GM12878 (cell line): ENCODE measurements at regions not wholly inside any gene's neighbourhood (a gene's known extent, or its start where the extent isn't known, plus 50 kb on each side); places are given as distances from the start of the nearest gene placed in this dataset.

Source experiments
- ATAC-seq: fragments of 200-7000 bp; cut with Tn5 transposase; 3 replicates; pipeline ENCODE4 v1.9.1; 2020; ENCODE audit warnings: mild to moderate bottlenecking, moderate library complexity
- BruUV-seq: library from RNA; stranded (reverse); fragments of 400-500 nt; replicated peaks from 2 replicates; lab custom pipeline; 2021; lab: Mats Ljungman, UMichigan
- CTCF ChIA-PET: fragments of 300-600 bp; sonication (Branson Sonifier 250); formaldehyde crosslinking; extraction: SDS; loops from one replicate; lab custom pipeline; 2021; ENCODE audit warnings: inconsistent platforms; lab: Yijun Ruan, JAX
- POLR2A ChIA-PET: fragments of 350-600 bp; formaldehyde crosslinking; extraction: SDS; loops from one replicate; lab custom pipeline; 2021; ENCODE audit warnings: inconsistent platforms; lab: Charles Lee
- RAD21 ChIA-PET: fragments of 300-600 bp; sonication (Branson Sonifier 250); formaldehyde crosslinking; loops from one replicate; lab custom pipeline; 2023; ENCODE audit warnings: antibody characterized with exemption; ENCODE audit not compliant: unreplicated experiment; lab: Charles Lee
- SMC1A ChIA-PET: fragments of 300-600 bp; sonication (Branson Sonifier 250); formaldehyde crosslinking; loops from one replicate; lab custom pipeline; 2023; ENCODE audit not compliant: unreplicated experiment, uncharacterized antibody; lab: Charles Lee
- DNase-seq: peaks from one replicate; pipeline ENCODE4 v3.0.0-alpha.2; 2011; ENCODE audit warnings: low read depth, low spot score
- FAIRE-seq: peaks from 3 replicates; lab custom pipeline; 2011; peaks lifted over from hg19 to GRCh38; lab: Jason Lieb, UNC
- H2AFZ ChIP-seq: 2 replicates; pipeline ENCODE4 v1.6.0; 2011; ENCODE audit warnings: low read depth, low read length, control low read depth; ENCODE audit not compliant: control insufficient read depth
- H3K27ac ChIP-seq: 2 replicates; pipeline ENCODE4 v1.5.1; 2011; ENCODE audit warnings: control low read depth; ENCODE audit not compliant: control insufficient read depth, insufficient read depth
- H3K27me3 ChIP-seq, 2 experiments: replicated peaks in 1 of 2; 2 replicates each; pipeline versions ENCODE4 v1.6.0 to v1.6.1; 2011; ENCODE audit warnings: low read length in 1 of 2; ENCODE audit not compliant: control insufficient read depth in 2 of 2, insufficient read depth in 2 of 2
- H3K36me3 ChIP-seq, 2 experiments: 2 replicates each; pipeline ENCODE4 v1.5.1; 2011; ENCODE audit warnings: low read length in 1 of 2; ENCODE audit not compliant: control insufficient read depth in 2 of 2, insufficient read depth in 2 of 2
- H3K4me1 ChIP-seq: 2 replicates; pipeline ENCODE4 v1.6.1; 2011; ENCODE audit warnings: mild to moderate bottlenecking, low read length, moderate library complexity, mixed read lengths; ENCODE audit not compliant: control insufficient read depth, insufficient read depth
- H3K4me2 ChIP-seq: 2 replicates; pipeline ENCODE4 v1.6.0; 2011; ENCODE audit warnings: control low read depth; ENCODE audit not compliant: control insufficient read depth, insufficient read depth
- H3K4me3 ChIP-seq: fragments of 200-600 bp; sonication (generic); 2 replicates; pipeline ENCODE4 v1.5.1; 2016
- H3K79me2 ChIP-seq: 2 replicates; pipeline ENCODE4 v1.6.0; 2011; ENCODE audit warnings: low read length; ENCODE audit not compliant: control insufficient read depth, insufficient read depth
- H3K9ac ChIP-seq: 2 replicates; pipeline ENCODE4 v1.8.0; 2011; ENCODE audit warnings: low read length, control low read depth, mixed read lengths; ENCODE audit not compliant: control insufficient read depth, insufficient read depth
- H3K9me3 ChIP-seq: replicated peaks from 3 replicates; pipeline ENCODE4 v1.5.1; 2011; ENCODE audit warnings: mild to moderate bottlenecking, low read length; ENCODE audit not compliant: control insufficient read depth, insufficient read depth
- H4K20me1 ChIP-seq: 2 replicates; pipeline ENCODE4 v1.6.0; 2011; ENCODE audit not compliant: control insufficient read depth, insufficient read depth
- ASH2L ChIP-seq: fragments of 300-600, 200-600 bp; sonication (generic); IDR thresholded peaks from 2 replicates; pipeline ENCODE4 v1.6.1; 2017; ENCODE audit warnings: low read depth, mild to moderate bottlenecking, borderline replicate concordance
- BCL11A ChIP-seq: IDR thresholded peaks from 2 replicates; pipeline ENCODE4 v1.6.1; 2011; ENCODE audit warnings: low read depth, low read length
- FOS ChIP-seq: IDR thresholded peaks from 3 replicates; pipeline ENCODE4 v1.6.1; 2011; ENCODE audit warnings: borderline replicate concordance; ENCODE audit not compliant: insufficient read length; ENCODE audit errors: extremely low read depth
- FOXK2 ChIP-seq: fragments of 450-650 bp; IDR thresholded peaks from 2 replicates; pipeline ENCODE4 v1.6.1; 2017; ENCODE audit warnings: mild to moderate bottlenecking, moderate library complexity
- FOXM1 ChIP-seq: IDR thresholded peaks from 2 replicates; pipeline ENCODE4 v1.6.1; 2012; ENCODE audit warnings: low read depth, mild to moderate bottlenecking, inconsistent platforms, low read length, moderate library complexity
- GATAD2B ChIP-seq: fragments of 450-650 bp; conservative IDR thresholded peaks from 2 replicates; pipeline ENCODE4 v1.6.1; 2017; ENCODE audit warnings: low read depth, mild to moderate bottlenecking, moderate library complexity
- HDAC2 ChIP-seq: fragments of 200-600 bp; sonication (generic); IDR thresholded peaks from 2 replicates; pipeline ENCODE4 v1.6.1; 2017
- KLF5 ChIP-seq: fragments of 450-650 bp; IDR thresholded peaks from 2 replicates; pipeline ENCODE4 v1.6.1; 2014; ENCODE audit warnings: mild to moderate bottlenecking; ENCODE audit not compliant: partially characterized antibody
- MEF2A ChIP-seq: IDR thresholded peaks from 2 replicates; pipeline ENCODE4 v1.6.1; 2011; ENCODE audit warnings: low read depth, mild to moderate bottlenecking, low read length, moderate library complexity; ENCODE audit not compliant: insufficient read depth
- NFXL1 ChIP-seq: fragments of 450-650 bp; IDR thresholded peaks from 2 replicates; pipeline ENCODE4 v1.6.1; 2017; ENCODE audit warnings: antibody characterized with exemption, mild to moderate bottlenecking, borderline replicate concordance
- NR2C2 ChIP-seq: IDR thresholded peaks from 2 replicates; pipeline ENCODE4 v1.6.1; 2011; ENCODE audit warnings: borderline replicate concordance, low read depth; ENCODE audit not compliant: control insufficient read depth, insufficient read length
- SMAD5 ChIP-seq: IDR thresholded peaks from 2 replicates; pipeline ENCODE4 v1.6.1; 2016; ENCODE audit warnings: antibody characterized with exemption, low read depth
- SP1 ChIP-seq: IDR thresholded peaks from one replicate; pipeline ENCODE4 v1.6.1; 2011; ENCODE audit warnings: low read depth, low read length
- YY1 ChIP-seq: IDR thresholded peaks from 2 replicates; pipeline ENCODE4 v1.6.1; 2011; ENCODE audit warnings: low read depth, mild to moderate bottlenecking, low read length
- ZBED1 ChIP-seq: IDR thresholded peaks from 2 replicates; pipeline ENCODE4 v1.6.1; 2016; ENCODE audit warnings: borderline replicate concordance
- WGBS: methylation state at CpG from one replicate; pipeline ENCODE4 v1.1.6; 2016; ENCODE audit warnings: low lambda C conversion rate; ENCODE audit not compliant: insufficient replicate concordance, insufficient coverage; ENCODE audit errors: missing lambda C conversion rate; 5-methylcytosine and 5-hydroxymethylcytosine counted together
- in situ Hi-C: fragments of 300-500 bp; cut with MboI; formaldehyde crosslinking; loops from 9 replicates; pipeline ENCODE4 v1.14.3; 2018; ENCODE audit warnings: mixed read lengths
- intact Hi-C: fragments of 100-400 bp; cut with micrococcal nuclease; formaldehyde crosslinking; loops from one replicate; pipeline ENCODE4 v1.14.2; 2022; ENCODE audit not compliant: unreplicated experiment
- TF ChIP-seq, protein P1 (sequence below), 3 experiments: IDR thresholded peaks in 2 of 3; conservative IDR thresholded peaks in 1 of 3; 2 replicates each; pipeline ENCODE4 v1.5.1; 2011; ENCODE audit warnings: low read depth in 3 of 3, low read length in 3 of 3, mild to moderate bottlenecking in 3 of 3, control low read depth in 2 of 3, moderate library complexity in 2 of 3, inconsistent platforms in 1 of 3, mixed read lengths in 1 of 3; ENCODE audit not compliant: control insufficient read depth in 2 of 3, insufficient read depth in 1 of 3; ENCODE audit errors: extremely low read depth in 1 of 3
- TF ChIP-seq, protein P2 (sequence below): fragments of 450-650 bp; IDR thresholded peaks from 2 replicates; pipeline ENCODE4 v1.6.1; 2016; ENCODE audit warnings: mild to moderate bottlenecking
- TF ChIP-seq, protein P3 (sequence below): IDR thresholded peaks from 2 replicates; pipeline ENCODE4 v1.6.1; 2011; ENCODE audit warnings: borderline replicate concordance, low read depth, mild to moderate bottlenecking, moderate library complexity, low read length; ENCODE audit not compliant: insufficient read depth, poor library complexity, severe bottlenecking

DNA sequence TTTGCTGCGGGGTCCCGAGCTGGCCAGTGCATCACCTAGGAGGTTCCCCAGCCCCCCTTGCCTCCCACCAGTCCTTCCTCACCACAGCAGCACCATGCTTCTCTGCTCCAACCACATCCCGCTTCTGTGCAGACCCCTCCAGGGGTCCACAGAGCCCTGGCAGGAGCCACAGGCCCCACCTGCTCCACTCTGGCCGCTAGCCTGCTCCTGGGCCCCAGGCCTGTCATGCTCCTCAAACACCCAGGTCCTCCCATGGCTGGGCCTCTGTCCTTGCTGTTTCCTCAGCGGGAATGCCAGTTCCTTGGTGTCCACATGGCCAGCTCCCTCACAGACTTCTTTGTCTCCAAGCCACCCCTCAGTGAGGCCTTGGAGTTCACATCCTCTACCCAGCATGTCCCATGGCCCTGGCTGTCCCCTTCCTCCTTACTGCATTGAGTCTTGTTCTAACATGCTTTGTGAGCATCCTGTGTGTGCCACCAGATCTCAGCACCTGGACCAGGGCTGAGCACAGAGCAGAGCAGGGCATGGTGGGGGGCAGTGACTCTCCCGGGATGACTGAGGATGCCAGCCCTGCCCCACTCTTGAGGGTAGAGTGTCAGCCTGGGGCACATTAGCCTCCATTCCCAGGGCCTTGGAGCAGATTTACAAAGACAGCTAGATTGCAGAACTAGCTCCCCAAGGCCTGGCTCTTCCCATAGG is 201.0 kb upstream of the HS6ST1 start:
- ATAC-seq (no peak), FAIRE-seq (no peak), DNase-seq (no peak)
- no peaks in the 10 kb centered on the region; the same call in 2 of the 3 replicates for H3K9me3 ChIP-seq
- H2AFZ ChIP-seq = no peak overlapping the region
- RAD21 ChIA-PET = no interaction called here
- intact Hi-C loops (no loop called here), in situ Hi-C loops (no loop called here)
- no peak overlapping the region for H3K4me3 ChIP-seq
- SMC1A ChIA-PET = interaction anchor here (0.9 kb wide), 1 partner anchor 9 kb away, joined by 3 read pairs; no protein-coding TSS in a partner anchor
- H3K79me2 ChIP-seq = no peaks in the 10 kb centered on the region
- H3K4me1 ChIP-seq = peaks cover 11% of the 10 kb centered on the region
- POLR2A ChIA-PET = no interaction called here
- BruUV-seq = no TSS peak
- H3K9ac ChIP-seq = no peak overlapping the region
- H3K27me3 ChIP-seq = 0 out of 4 replicates have a peak, but pooled peaks cover 0 to 3% of the 10 kb centered on the region in 2 experiments
- H4K20me1 ChIP-seq = no peaks in the 10 kb centered on the region
- CTCF ChIA-PET = no interaction called here
- H3K27ac ChIP-seq = no peak overlapping the region
- H3K4me2 ChIP-seq = no peak overlapping the region
- no peaks in the 10 kb centered on the region for H3K36me3 ChIP-seq
- WGBS = 41% methylated on average over 6 of the region's 6 CpGs
- no peak for TF ChIP-seq YY1
- no peak for TF ChIP-seq HDAC2
- TF ChIP-seq, protein P1, sequence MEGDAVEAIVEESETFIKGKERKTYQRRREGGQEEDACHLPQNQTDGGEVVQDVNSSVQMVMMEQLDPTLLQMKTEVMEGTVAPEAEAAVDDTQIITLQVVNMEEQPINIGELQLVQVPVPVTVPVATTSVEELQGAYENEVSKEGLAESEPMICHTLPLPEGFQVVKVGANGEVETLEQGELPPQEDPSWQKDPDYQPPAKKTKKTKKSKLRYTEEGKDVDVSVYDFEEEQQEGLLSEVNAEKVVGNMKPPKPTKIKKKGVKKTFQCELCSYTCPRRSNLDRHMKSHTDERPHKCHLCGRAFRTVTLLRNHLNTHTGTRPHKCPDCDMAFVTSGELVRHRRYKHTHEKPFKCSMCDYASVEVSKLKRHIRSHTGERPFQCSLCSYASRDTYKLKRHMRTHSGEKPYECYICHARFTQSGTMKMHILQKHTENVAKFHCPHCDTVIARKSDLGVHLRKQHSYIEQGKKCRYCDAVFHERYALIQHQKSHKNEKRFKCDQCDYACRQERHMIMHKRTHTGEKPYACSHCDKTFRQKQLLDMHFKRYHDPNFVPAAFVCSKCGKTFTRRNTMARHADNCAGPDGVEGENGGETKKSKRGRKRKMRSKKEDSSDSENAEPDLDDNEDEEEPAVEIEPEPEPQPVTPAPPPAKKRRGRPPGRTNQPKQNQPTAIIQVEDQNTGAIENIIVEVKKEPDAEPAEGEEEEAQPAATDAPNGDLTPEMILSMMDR (IDR thresholded peaks at IDR 0.05 in 2 of 3, conservative IDR thresholded peaks at IDR 0.05 in 1 of 3; ENCODE audit: control insufficient read depth in 2 of 3, extremely low read depth in 1 of 3, insufficient read depth in 1 of 3, low read depth in 3 of 3, low read length in 3 of 3) = no peak
- no peak for TF ChIP-seq NFXL1
- no peak for TF ChIP-seq ASH2L
- no peak for TF ChIP-seq FOS
- TF ChIP-seq NR2C2 = no peak
- TF ChIP-seq BCL11A = no peak
- no peak for TF ChIP-seq ZBED1
- TF ChIP-seq, protein P2, sequence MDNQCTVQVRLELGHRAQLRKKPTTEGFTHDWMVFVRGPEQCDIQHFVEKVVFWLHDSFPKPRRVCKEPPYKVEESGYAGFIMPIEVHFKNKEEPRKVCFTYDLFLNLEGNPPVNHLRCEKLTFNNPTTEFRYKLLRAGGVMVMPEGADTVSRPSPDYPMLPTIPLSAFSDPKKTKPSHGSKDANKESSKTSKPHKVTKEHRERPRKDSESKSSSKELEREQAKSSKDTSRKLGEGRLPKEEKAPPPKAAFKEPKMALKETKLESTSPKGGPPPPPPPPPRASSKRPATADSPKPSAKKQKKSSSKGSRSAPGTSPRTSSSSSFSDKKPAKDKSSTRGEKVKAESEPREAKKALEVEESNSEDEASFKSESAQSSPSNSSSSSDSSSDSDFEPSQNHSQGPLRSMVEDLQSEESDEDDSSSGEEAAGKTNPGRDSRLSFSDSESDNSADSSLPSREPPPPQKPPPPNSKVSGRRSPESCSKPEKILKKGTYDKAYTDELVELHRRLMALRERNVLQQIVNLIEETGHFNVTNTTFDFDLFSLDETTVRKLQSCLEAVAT = no peak
- no peak for TF ChIP-seq KLF5
- no peak for TF ChIP-seq GATAD2B
- no peak for TF ChIP-seq SMAD5
- no peak for TF ChIP-seq FOXM1
- no peak for TF ChIP-seq FOXK2
- TF ChIP-seq SP1 = no peak
- no peak for TF ChIP-seq MEF2A
- TF ChIP-seq, protein P3, sequence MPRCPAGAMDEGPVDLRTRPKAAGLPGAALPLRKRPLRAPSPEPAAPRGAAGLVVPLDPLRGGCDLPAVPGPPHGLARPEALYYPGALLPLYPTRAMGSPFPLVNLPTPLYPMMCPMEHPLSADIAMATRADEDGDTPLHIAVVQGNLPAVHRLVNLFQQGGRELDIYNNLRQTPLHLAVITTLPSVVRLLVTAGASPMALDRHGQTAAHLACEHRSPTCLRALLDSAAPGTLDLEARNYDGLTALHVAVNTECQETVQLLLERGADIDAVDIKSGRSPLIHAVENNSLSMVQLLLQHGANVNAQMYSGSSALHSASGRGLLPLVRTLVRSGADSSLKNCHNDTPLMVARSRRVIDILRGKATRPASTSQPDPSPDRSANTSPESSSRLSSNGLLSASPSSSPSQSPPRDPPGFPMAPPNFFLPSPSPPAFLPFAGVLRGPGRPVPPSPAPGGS = no peak
